CD1c-positive myeloid dendritic cell (primary cell): ENCODE measurements at regions not wholly inside any gene's neighbourhood (a gene's known extent, or its start where the extent isn't known, plus 50 kb on each side); places are given as distances from the start of the nearest gene placed in this dataset.

Source experiments
- DNase-seq: peaks from one replicate; pipeline ENCODE4 v3.0.0-alpha.2; 2016; ENCODE audit errors: extremely low spot score

GRCh38 chr5:145365464-145365863, 469.7 kb downstream of the PRELID2 start:
- no peak for DNase-seq

GRCh38 chr5:145362266-145362665, 472.9 kb downstream of the PRELID2 start:
- no peak for DNase-seq

DNA sequence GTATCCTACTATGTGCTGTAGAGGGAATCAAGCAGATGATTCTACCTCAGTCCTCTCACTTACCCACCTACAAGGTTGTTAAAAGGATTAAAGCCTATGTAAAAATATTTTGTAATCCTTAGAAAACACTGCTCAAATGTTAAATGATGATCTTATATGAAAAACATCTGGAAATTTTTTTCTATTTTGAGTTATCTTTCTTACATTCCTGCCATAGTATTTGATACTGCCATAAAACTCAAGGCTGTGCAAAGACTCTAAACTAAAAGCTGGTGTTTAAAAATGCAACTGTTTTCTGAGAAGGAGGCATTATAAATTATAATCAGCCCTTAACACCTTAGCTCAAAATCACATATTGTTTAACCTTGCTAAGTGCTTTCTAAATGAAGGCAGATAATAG, 474.2 kb downstream of the PRELID2 start:
- DNase-seq, result no peak

DNA sequence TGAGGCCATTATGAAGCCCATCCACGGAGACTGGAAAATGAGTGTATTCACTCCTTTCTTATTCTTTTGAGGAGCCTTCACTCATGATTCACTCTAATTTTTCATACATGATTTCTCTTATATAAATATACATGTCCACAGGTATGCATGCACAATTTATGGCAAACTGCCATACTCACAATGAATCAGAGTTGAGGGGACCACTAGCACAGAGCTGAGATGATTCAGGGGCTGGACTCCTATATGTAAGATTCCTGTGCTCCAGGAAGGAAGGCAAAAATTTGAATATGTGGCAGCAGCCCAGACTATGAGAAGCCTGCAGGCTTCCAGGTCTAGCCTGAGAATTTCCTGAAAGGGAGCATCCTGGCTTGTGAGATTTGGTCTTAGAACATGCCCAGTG, 484.6 kb downstream of the PRELID2 start:
- no peak for DNase-seq

- no peak for DNase-seq
Observed at GRCh38 chr5:145347026-145347616, 488.0 kb downstream of the PRELID2 start.

DNA sequence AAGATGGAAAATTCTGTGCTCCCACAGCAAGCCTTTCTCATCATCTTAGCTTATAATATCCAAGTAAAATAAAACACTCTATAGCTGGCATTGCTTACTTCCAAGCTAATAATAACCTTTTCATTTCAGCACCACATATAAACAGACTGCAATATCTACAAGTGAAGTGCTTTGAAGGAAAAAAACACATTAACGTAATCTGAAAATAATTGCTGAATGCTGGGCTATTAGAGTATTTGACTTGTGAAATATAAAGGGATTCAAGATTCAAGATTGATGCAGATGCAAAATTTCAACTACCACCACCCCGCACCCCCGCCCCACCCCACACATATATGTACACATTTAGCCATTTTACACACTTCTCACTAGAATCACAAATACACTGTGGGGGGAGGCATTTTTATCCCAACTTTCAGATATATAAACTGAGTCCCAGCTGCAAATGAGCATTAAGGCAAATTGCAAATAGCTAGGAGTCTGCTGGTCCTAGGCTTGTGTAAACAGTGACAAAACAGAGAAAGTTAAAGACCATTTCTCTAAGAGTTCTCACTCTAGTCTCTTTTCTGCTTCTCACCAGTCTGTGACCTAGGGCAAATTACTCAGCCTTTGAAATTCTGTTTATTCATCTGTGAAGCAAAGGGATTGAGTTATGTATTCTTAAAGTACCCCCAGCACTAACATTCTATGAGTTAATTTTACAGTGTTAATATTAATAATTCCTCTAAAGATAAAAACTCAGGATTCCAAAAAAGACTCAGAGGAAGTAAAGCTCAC, 489.4 kb downstream of the PRELID2 start:
- no peak for DNase-seq

- no peak for DNase-seq
Observed at GRCh38 chr5:145341842-145342241, 493.3 kb downstream of the PRELID2 start.

DNA sequence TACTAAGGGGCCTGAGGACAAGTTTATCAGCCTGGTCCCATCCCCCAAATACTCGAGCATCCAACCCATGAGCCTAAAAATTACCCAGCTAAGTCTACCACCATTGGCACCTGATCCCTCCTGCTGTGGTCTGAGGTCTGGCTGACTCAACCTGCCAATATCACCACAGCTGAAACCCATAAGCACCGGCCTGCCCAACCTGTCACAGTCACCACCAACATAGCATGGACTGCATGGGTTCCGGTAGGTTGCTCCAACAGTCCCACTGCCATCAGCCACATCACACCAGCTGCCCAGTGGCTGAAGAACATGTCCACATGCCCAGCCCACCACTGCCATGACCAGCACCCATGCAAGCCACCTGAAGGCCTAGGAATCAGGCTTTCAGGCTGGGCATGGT, 495.0 kb downstream of the PRELID2 start:
- DNase-seq, result no peak

DNA sequence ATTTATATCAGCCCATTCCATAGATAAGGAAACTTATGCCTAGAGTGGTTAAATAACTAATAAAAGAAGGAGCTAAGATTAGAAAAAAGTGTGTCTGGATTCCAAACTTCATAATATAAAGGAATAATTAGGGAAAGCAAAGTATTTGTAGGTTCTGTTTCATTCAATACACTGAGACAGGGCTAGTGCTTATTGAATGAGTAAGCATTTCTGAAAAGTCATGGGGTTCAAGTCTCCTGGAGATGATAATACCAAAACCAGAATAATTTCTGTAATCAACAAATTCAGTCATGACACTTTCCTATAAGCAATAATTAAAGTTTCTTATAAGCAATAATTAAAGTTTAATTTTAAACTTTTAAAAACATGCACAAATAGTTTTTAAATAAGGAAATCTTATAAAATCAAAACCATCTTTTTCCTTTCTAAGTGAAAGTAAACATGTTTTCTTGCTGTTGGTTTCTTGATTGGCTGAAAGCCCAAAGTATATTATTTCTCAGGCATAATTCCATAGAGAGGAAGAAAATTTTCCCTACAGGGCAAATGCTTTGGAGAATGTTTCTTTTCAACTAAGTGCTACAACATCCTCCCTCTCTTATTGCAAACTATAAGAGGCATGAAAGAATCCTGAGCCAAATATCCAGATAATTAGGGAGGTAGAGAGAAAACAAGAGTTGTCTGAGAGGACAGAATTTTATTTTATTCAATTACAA, 510.2 kb downstream of the PRELID2 start:
- no peak for DNase-seq

DNA sequence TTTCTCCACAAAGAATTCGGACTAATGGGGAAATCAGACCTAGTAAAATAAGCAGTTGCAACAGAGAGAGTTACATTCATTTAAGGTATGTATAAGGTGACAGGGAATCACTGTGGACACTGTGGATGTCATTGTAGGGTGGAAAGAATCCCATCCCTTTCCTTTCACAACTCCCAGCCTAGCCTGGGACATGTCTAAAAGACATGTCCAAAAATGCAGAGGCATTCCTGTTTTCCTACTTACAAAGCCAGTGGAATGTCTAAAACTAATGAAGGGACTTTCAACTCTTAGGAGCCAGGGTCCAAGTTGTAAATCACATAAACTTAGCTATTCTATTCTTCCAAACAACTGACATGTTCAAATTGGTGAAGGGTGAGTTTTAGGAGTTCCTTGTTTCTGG, 511.0 kb downstream of the PRELID2 start:
- DNase-seq, result no peak

DNA sequence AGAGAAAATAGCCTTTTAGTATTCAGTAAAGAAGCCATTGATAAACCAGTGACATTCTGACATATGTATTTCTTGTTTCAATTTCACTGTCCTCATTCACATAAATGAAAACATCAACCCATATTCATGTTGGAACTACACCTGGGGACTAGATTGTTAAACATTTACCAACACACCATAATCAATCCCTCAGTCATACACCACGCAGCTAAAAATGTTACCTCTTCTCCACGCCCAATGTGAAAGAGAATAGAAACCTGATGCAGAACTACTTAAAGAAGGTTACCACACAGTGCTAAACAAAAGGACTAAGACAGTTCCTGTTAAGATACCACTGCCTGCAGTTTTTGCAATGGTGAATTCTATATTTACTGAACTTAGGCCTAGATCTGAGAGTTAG, 518.9 kb downstream of the PRELID2 start:
- no peak for DNase-seq

DNA sequence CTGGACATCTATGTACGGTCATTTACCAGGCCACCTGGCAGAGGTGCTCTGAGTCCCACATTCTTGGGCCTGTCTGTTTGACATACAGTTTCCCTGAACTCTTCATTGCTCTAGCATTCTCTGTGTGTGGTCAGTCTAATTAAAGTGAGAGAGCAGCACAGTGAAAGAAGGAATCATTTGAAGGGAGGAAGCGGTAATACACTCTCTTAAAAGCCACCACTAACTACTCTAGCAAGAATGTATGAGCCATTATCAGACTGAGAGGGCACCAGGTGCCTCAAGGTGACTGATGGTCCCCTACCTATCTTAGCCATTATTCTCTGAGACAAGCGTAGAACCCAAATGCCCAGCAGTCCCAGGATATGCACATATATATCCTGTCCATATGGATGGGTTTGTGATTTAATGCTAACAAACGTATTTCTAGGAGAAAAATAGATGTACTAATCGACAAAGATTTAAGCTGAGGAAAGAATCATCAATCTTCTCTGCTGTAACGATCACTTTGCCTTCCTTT, 527.2 kb downstream of the PRELID2 start:
- DNase-seq, result no peak

DNA sequence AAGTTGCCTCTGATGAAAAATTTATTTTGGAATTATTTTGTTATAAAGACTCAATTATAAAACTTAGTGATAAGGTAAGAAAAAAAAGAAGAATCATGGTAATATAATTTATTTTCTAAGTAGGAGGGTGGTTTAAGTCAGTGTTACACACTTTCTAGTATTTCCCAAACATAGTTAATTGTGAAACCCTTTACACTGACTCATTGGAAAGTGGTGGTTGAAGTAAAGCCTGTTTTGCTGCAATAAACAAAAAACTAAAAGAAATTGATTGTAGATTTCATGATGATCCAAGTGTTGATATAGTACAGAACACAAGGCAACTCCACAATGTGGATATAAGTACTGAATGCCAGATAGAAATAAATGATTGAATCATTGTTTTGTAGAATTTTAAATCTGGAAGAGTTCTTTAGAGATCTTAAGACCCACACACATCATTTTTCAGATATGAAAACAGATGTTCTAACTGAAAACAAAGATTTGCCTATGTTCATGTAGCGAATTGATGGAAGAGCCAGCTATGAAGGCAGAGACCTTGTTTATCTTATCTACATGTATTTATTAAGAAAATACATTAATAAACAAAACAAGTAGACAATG, 539.8 kb downstream of the PRELID2 start:
- no peak for DNase-seq

DNA sequence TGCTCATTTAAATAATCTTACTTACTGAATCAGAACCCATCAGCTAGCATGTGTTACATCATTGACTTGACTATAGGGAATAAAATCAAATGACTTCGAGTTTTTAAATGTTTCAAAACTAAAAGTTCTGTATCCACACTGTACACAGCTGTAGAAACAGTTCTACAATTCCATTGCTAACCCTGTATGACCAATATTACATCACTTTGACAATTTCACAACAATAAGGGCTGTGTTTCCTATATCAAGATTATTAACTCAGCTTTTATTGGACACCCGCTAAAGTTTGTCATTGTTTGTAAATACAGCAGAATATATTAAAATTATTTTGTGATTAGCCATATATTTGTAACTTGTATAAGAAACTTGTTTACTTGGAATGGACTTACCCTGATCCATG, 540.8 kb downstream of the PRELID2 start:
- DNase-seq, result no peak

- no peak for DNase-seq
Observed at GRCh38 chr5:145293716-145294115, 541.4 kb downstream of the PRELID2 start.

DNA sequence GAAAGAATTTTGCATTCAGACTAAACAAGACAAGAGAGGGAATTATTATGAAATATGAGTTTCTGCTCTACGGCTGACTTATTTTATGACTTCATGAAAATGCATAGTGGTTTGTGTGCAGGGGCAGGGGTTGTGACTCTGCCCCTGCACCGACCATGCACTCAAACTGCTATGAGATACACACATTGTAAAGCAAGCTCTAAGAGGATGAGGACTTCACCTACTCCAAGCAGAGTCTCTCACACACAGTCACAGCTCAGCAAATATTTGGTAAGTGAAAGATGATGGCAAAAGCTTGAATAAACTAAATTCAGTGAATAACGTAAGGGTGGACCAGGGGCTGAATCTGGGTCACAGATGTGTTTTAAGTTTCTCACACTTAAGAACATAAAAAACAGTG, 542.9 kb downstream of the PRELID2 start:
- no peak for DNase-seq

DNA sequence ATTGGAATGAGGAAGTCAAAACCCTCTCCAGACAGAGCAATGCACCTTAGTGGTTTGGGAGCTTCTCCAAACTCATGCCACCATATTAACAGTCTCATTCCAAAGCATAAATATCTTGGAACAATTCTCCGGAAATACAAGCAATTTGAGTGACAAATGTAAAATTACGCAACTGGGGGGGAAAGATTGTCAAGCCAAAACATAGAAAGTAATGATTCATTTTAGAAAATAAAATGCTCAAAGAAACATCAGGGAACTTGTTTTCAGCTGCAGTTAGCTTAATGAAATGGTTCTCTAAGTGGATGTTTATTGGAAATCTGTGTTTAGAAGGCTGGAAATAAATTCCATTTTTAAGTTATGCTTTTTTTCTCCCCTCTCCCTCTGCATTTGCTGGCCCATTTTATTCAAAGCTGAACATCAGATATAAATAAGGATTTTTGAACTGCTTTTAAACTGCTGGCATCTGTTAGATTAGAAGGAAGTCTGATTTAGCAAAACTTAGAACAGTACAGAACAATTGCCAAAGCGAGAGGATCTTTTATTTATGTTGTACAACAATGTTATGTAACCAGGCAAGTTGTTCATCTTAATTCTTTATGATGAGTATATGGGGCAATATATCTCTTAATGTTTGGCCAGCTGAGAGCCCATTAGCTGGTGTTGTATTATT, 551.9 kb downstream of the PRELID2 start:
- DNase-seq, result no peak

- no peak for DNase-seq
Observed at GRCh38 chr5:145280806-145281205, 554.3 kb downstream of the PRELID2 start.

GRCh38 chr5:145280214-145280613, 554.9 kb downstream of the PRELID2 start:
- no peak for DNase-seq

- DNase-seq, result no peak
Observed at GRCh38 chr5:145260670-145261069, 574.5 kb downstream of the PRELID2 start.

GRCh38 chr5:145247745-145248040, 587.4 kb downstream of the PRELID2 start:
- no peak for DNase-seq
